GM23248 (cell line): ENCODE measurements at regions not wholly inside any gene's neighbourhood (a gene's known extent, or its start where the extent isn't known, plus 50 kb on each side); places are given as distances from the start of the nearest gene placed in this dataset.
"Not testable (repeated sequence)": the region's sequence is repeated elsewhere in the genome, so short reads cannot be mapped to it uniquely, and the experiment has no call there.

ENCODE experiments used
- EZH2 ChIP-seq: fragments of 200-600 bp; sonication (generic); IDR thresholded peaks from 2 replicates; pipeline ENCODE4 v1.6.1; 2018; ENCODE audit warnings: antibody characterized with exemption, mild to moderate bottlenecking; ENCODE audit not compliant: insufficient read depth, poor library complexity, severe bottlenecking
- EZH2phosphoT487 ChIP-seq: fragments of 200-600 bp; sonication (generic); IDR thresholded peaks from 2 replicates; pipeline ENCODE4 v1.6.1; 2018; ENCODE audit warnings: antibody characterized with exemption, moderate library complexity, mild to moderate bottlenecking, low read depth; ENCODE audit not compliant: insufficient read depth

DNA sequence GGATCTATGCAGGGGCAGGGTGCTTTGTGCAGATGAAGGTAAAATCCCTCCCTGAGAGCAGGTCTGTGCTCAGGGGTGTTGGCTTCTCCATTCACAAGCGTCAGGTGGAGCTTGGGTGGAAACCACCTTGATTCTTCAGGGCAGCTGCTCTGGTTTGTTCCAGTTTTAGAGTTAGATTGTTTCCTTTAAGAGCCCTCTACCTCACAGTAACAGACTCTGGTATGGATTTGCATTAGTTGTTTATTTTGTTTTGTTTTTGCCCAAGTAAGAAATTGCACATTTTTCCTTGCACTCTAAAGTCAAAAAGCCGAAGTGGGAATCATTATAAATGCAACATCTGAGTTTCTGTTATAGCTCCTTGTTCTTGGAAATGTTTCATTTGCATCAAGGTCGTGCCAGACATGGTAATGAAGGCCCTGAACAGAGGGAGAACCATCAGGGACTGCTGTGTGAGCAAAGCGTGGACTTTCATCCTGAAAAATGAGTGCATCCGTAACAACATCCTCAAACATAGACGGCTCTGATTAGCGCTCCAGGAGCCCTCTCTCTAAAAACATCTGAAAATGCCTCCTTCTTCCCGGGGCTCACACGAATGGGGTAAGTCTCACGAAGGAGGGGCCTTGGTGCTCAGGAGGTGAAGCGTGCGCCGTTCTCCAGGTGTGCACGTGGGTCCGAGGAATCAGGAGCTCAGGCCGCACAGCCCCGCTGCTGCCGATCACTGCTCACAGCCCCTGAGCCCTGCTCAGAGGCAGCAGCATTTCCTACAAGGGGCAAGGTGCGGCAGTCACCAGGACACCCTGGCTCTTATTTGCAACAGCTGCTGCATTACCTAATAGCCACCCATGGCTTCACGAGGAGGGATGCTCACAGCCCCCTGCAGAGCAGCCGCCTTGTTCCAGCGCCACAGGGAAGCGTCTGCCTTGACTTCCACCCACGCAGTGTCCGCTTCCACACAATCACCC lies 396.7 kb upstream of the ANKRD20A1 start:
- TF ChIP-seq EZH2, EZH2phosphoT487: not testable (repeated sequence)
